K562 (cell line): ENCODE measurements at regions not wholly inside any gene's neighbourhood (a gene's known extent, or its start where the extent isn't known, plus 50 kb on each side); places are given as distances from the start of the nearest gene placed in this dataset. TPM values are rescaled to one million over a fixed set of nuclear protein-coding genes. Genes with fewer than 3 reads are reported as not detected.

Experiments
- NFRKB ChIP-seq: fragments of 450-650 bp; IDR thresholded peaks from 2 replicates; pipeline ENCODE4 v1.6.1; 2016; ENCODE audit warnings: low read depth
- SFPQ ChIP-seq: fragments of 200-400 bp; formaldehyde crosslinking; IDR thresholded peaks from 2 replicates; pipeline ENCODE4 v1.6.1; 2017; ENCODE audit warnings: mild to moderate bottlenecking, low read depth, low read length, moderate library complexity
- small RNA-seq: library from RNA; depleted of rRNA; stranded (forward); fragments of <200 nt; gene quantifications from one replicate; pipeline ENCODE3, GENCODE V24; 2014
- TF ChIP-seq, protein P1 (sequence below): sonication (generic); formaldehyde crosslinking; IDR thresholded peaks from 2 replicates; pipeline ENCODE4 v1.8.0; 2023; ENCODE audit warnings: mild to moderate bottlenecking, missing genetic modification reagents

GRCh38 chrX:40147971-40148370 lies 50.2 kb upstream of the BCOR start (continued):
- TF ChIP-seq SFPQ (no peak), NFRKB (no peak)
- TF ChIP-seq, protein P1, sequence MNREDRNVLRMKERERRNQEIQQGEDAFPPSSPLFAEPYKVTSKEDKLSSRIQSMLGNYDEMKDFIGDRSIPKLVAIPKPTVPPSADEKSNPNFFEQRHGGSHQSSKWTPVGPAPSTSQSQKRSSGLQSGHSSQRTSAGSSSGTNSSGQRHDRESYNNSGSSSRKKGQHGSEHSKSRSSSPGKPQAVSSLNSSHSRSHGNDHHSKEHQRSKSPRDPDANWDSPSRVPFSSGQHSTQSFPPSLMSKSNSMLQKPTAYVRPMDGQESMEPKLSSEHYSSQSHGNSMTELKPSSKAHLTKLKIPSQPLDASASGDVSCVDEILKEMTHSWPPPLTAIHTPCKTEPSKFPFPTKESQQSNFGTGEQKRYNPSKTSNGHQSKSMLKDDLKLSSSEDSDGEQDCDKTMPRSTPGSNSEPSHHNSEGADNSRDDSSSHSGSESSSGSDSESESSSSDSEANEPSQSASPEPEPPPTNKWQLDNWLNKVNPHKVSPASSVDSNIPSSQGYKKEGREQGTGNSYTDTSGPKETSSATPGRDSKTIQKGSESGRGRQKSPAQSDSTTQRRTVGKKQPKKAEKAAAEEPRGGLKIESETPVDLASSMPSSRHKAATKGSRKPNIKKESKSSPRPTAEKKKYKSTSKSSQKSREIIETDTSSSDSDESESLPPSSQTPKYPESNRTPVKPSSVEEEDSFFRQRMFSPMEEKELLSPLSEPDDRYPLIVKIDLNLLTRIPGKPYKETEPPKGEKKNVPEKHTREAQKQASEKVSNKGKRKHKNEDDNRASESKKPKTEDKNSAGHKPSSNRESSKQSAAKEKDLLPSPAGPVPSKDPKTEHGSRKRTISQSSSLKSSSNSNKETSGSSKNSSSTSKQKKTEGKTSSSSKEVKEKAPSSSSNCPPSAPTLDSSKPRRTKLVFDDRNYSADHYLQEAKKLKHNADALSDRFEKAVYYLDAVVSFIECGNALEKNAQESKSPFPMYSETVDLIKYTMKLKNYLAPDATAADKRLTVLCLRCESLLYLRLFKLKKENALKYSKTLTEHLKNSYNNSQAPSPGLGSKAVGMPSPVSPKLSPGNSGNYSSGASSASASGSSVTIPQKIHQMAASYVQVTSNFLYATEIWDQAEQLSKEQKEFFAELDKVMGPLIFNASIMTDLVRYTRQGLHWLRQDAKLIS = 0 out of 2 replicates have a peak, but pooled peaks have one; percentile 29
- TF ChIP-seq, all 486 proteins: peak for 3

Small RNA genes lying in the stretch of these regions (small RNA-seq; reads per million reads assigned to genes)
- gene RF00019 = not detected
